Esophagus muscularis mucosa (tissue), 4 donors: ENCODE measurements at regions not wholly inside any gene's neighbourhood (a gene's known extent, or its start where the extent isn't known, plus 50 kb on each side); places are given as distances from the start of the nearest gene placed in this dataset.

Experiments used
- CTCF ChIP-seq, 3 experiments: fragments of 200-600 bp in 2 of 3; fragments of 450-650 bp in 1 of 3; sonication (generic) in 2 of 3; IDR thresholded peaks; one replicate each; pipeline ENCODE4 v1.5.1; 2017 to 2019; ENCODE audit warnings: antibody characterized with exemption in 3 of 3, mild to moderate bottlenecking in 2 of 3, moderate library complexity in 1 of 3
- EP300 ChIP-seq: sonication (generic); formaldehyde crosslinking; IDR thresholded peaks from one replicate; pipeline ENCODE4 v1.6.1; 2017; ENCODE audit warnings: antibody characterized with exemption
- POLR2A ChIP-seq: fragments of 450-650 bp; IDR thresholded peaks from one replicate; pipeline ENCODE4 v1.6.1; 2017; ENCODE audit warnings: antibody characterized with exemption, moderate library complexity, mild to moderate bottlenecking, low read depth

GRCh38 chr18:78672862-78673446 is 306.7 kb upstream of the SALL3 start:
- TF ChIP-seq CTCF (IDR thresholded peaks at IDR 0.05) (no peak), EP300 (no peak), POLR2A (no peak)
